H9 (cell line): ENCODE measurements at regions not wholly inside any gene's neighbourhood (a gene's known extent, or its start where the extent isn't known, plus 50 kb on each side); places are given as distances from the start of the nearest gene placed in this dataset.

Experiments
- DNase-seq: peaks from one replicate; pipeline ENCODE4 v3.0.0-alpha.2; 2017
- H2AFZ ChIP-seq: one replicate; pipeline ENCODE4 v1.6.1; 2013; ENCODE audit warnings: mild to moderate bottlenecking, low read length, control low read depth, moderate library complexity
- H2AK5ac ChIP-seq: 2 replicates; pipeline ENCODE4 v1.6.1; 2013; ENCODE audit warnings: low read length, control low read depth, mixed read lengths; ENCODE audit not compliant: insufficient read length
- H2BK120ac ChIP-seq: one replicate; pipeline ENCODE4 v1.6.1; 2013; ENCODE audit warnings: low read depth, mild to moderate bottlenecking, low read length, control low read depth, inconsistent platforms; ENCODE audit not compliant: poor library complexity, severe bottlenecking
- H2BK12ac ChIP-seq: 2 replicates; pipeline ENCODE4 v1.6.1; 2013; ENCODE audit warnings: low read length, control low read depth, mixed read lengths, low read depth; ENCODE audit not compliant: insufficient read length
- H2BK15ac ChIP-seq: 2 replicates; pipeline ENCODE4 v1.6.1; 2013; ENCODE audit warnings: low read depth, low read length, control low read depth
- H2BK20ac ChIP-seq: one replicate; pipeline ENCODE4 v1.6.1; 2013; ENCODE audit warnings: low read depth, mild to moderate bottlenecking, low read length, control low read depth, inconsistent platforms; ENCODE audit not compliant: poor library complexity, severe bottlenecking
- H2BK5ac ChIP-seq: 2 replicates; pipeline ENCODE4 v1.6.1; 2013; ENCODE audit warnings: low read length, control low read depth, mixed read lengths; ENCODE audit not compliant: insufficient read length
- H3K14ac ChIP-seq: 2 replicates; pipeline ENCODE4 v1.6.1; 2013; ENCODE audit warnings: low read length, control low read depth; ENCODE audit not compliant: insufficient read depth
- H3K18ac ChIP-seq: 2 replicates; pipeline ENCODE4 v1.6.1; 2013; ENCODE audit warnings: low read depth, mild to moderate bottlenecking, mixed read lengths, low read length, control low read depth; ENCODE audit not compliant: insufficient read length
- H3K23ac ChIP-seq: 2 replicates; pipeline ENCODE4 v1.6.1; 2013; ENCODE audit warnings: low read length, control low read depth, mixed read lengths, low read depth; ENCODE audit not compliant: insufficient read length
- H3K23me2 ChIP-seq: 2 replicates; pipeline ENCODE4 v1.6.1; 2013; ENCODE audit warnings: low read depth, mild to moderate bottlenecking, mixed read lengths, low read length, control low read depth; ENCODE audit not compliant: insufficient read length, poor library complexity, severe bottlenecking
- H3K27ac ChIP-seq: 2 replicates; pipeline ENCODE4 v1.5.1; 2013; ENCODE audit warnings: low read length, control low read depth, mixed read lengths, low read depth; ENCODE audit not compliant: insufficient read length
- H3K27me3 ChIP-seq: 2 replicates; pipeline ENCODE4 v1.6.1; 2013; ENCODE audit warnings: low read length, control low read depth, inconsistent platforms; ENCODE audit not compliant: insufficient read depth
- H3K4ac ChIP-seq: 2 replicates; pipeline ENCODE4 v1.6.1; 2013; ENCODE audit warnings: low read depth, mild to moderate bottlenecking, control low read depth, inconsistent platforms, low read length, moderate library complexity
- H3K4me1 ChIP-seq: 2 replicates; pipeline ENCODE4 v1.6.1; 2013; ENCODE audit warnings: low read length, control low read depth, inconsistent platforms; ENCODE audit not compliant: insufficient read depth
- H3K4me2 ChIP-seq: 2 replicates; pipeline ENCODE4 v1.6.1; 2013; ENCODE audit warnings: low read length, control low read depth, mixed read lengths; ENCODE audit not compliant: insufficient read length, insufficient read depth
- H3K56ac ChIP-seq: 2 replicates; pipeline ENCODE4 v1.6.1; 2013; ENCODE audit warnings: low read depth, mild to moderate bottlenecking, mixed read lengths, low read length, control low read depth; ENCODE audit not compliant: insufficient read length
- H3K79me1 ChIP-seq: 2 replicates; pipeline ENCODE4 v1.6.1; 2013; ENCODE audit warnings: low read depth, mild to moderate bottlenecking, moderate library complexity, low read length, control low read depth, inconsistent platforms; ENCODE audit not compliant: insufficient read depth, poor library complexity, severe bottlenecking
- H3K79me2 ChIP-seq: 2 replicates; pipeline ENCODE4 v1.6.1; 2013; ENCODE audit warnings: low read length, control low read depth, inconsistent platforms; ENCODE audit not compliant: insufficient read depth
- H3K9ac ChIP-seq: 2 replicates; pipeline ENCODE4 v1.6.1; 2013; ENCODE audit warnings: low read length, control low read depth, mixed read lengths; ENCODE audit not compliant: insufficient read length; ENCODE audit errors: extremely low read depth
- H3K9me3 ChIP-seq: one replicate; pipeline ENCODE4 v1.6.1; 2013; ENCODE audit warnings: low read depth, low read length, inconsistent platforms; ENCODE audit not compliant: control insufficient read depth
- H3T11ph ChIP-seq: one replicate; pipeline ENCODE4 v1.6.1; 2013; ENCODE audit warnings: mild to moderate bottlenecking, low read length, control low read depth, inconsistent platforms
- H4K20me1 ChIP-seq: one replicate; pipeline ENCODE4 v1.6.1; 2013; ENCODE audit not compliant: control insufficient read depth, insufficient read length, insufficient read depth
- H4K5ac ChIP-seq: 2 replicates; pipeline ENCODE4 v1.6.1; 2013; ENCODE audit warnings: low read depth, mild to moderate bottlenecking, mixed read lengths, low read length, control low read depth; ENCODE audit not compliant: insufficient read length
- H4K8ac ChIP-seq: replicated peaks from 2 replicates; pipeline ENCODE4 v1.6.1; 2013; ENCODE audit warnings: low read length, control low read depth, mixed read lengths, low read depth; ENCODE audit not compliant: insufficient read length
- H4K91ac ChIP-seq: 2 replicates; pipeline ENCODE4 v1.6.1; 2013; ENCODE audit warnings: low read depth, mild to moderate bottlenecking, moderate library complexity, mixed read lengths, low read length, control low read depth; ENCODE audit not compliant: insufficient read length
- H3K27ac Mint-ChIP-seq, 3 experiments: 2 replicates in 2 of 3; 3 replicates in 1 of 3; pipeline ENCODE4 v1.8.0; 2020 to 2021; ENCODE audit warnings: mixed read lengths in 3 of 3, mild to moderate bottlenecking in 1 of 3, moderate library complexity in 1 of 3
- H3K27me3 Mint-ChIP-seq: 2 replicates; pipeline ENCODE4 v1.8.0; 2021; ENCODE audit warnings: low read depth, mild to moderate bottlenecking, moderate library complexity, mixed read lengths
- H3K36me3 Mint-ChIP-seq, 3 experiments: 2 replicates in 2 of 3; 3 replicates in 1 of 3; pipeline ENCODE4 v1.8.0; 2020 to 2021; ENCODE audit warnings: low read depth in 3 of 3, mixed read lengths in 3 of 3; ENCODE audit not compliant: insufficient read depth in 1 of 3
- H3K4me1 Mint-ChIP-seq, 2 experiments: 2 replicates each; pipeline ENCODE4 v1.8.0; 2020; ENCODE audit warnings: mixed read lengths in 2 of 2
- H3K4me3 Mint-ChIP-seq, 2 experiments: 2 replicates in 1 of 2; 3 replicates in 1 of 2; pipeline ENCODE4 v1.8.0; 2020 to 2021; ENCODE audit warnings: mild to moderate bottlenecking in 2 of 2, mixed read lengths in 2 of 2, moderate library complexity in 1 of 2
- H3K9me3 Mint-ChIP-seq, 2 experiments: 2 replicates in 1 of 2; 3 replicates in 1 of 2; pipeline ENCODE4 v1.8.0; 2020; ENCODE audit warnings: mild to moderate bottlenecking in 2 of 2, mixed read lengths in 2 of 2, moderate library complexity in 1 of 2
- WGBS: extraction: QIAGEN DNeasy Blood & Tissue Kit; methylation state at CpG from one replicate; pipeline ENCODE4 v1.1.7; 2013; ENCODE audit warnings: missing lambda C conversion rate, low lambda C conversion rate, mixed read lengths; ENCODE audit not compliant: insufficient read length; ENCODE audit errors: extremely low coverage; 5-methylcytosine and 5-hydroxymethylcytosine counted together
- TF ChIP-seq, protein P1 (sequence below): fragments of 200-600 bp; sonication (generic); conservative IDR thresholded peaks from 3 replicates; pipeline ENCODE4 v1.8.0; 2021; ENCODE audit warnings: antibody characterized with exemption, mild to moderate bottlenecking

DNA sequence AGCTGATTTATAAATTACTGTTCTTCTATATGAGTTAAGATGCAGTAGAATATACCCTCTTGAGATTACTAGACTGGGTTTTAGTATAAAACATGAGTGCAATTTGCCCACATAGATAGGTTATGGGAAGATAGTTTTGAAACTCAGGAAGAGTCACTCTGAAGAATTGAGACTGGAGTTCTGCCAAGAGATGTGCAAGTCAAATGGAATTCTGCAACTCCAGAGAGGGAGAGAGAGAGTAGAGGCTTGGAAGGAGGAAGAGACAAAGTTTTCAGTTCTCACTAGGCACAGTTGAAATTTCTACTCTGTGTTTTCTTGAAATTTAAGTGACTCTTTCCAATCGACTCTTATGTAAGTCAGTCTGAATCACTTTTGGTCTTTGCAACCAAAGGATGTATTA, 878.8 kb downstream of the TSN start:
- no peak overlapping the region for H3K23ac ChIP-seq
- no peak overlapping the region for H4K91ac ChIP-seq
- no peak overlapping the region for H2AK5ac ChIP-seq
- Mint-ChIP-seq H3K27ac (no peak overlapping the region), H3K36me3 (no peaks in the 10 kb centered on the region; a peak in 1 of 7 replicates), H3K27me3 (no peaks in the 10 kb centered on the region), H3K4me1 (0 out of 4 replicates have a peak, but pooled peaks cover 0 to 2% of the 10 kb centered on the region in 2 experiments), H3K9me3 (no peaks in the 10 kb centered on the region), H3K4me3 (no peak overlapping the region)
- H3K4me2 ChIP-seq = no peak overlapping the region
- no peaks in the 10 kb centered on the region for H3K79me2 ChIP-seq
- H4K20me1 ChIP-seq = no peaks in the 10 kb centered on the region
- H3K14ac ChIP-seq = no peak overlapping the region
- H4K8ac ChIP-seq = no peak overlapping the region
- DNase-seq = no peak
- no peaks in the 10 kb centered on the region for H3K4me1 ChIP-seq
- no peak overlapping the region for H2BK20ac ChIP-seq
- H3K23me2 ChIP-seq = no peaks in the 10 kb centered on the region
- H3K56ac ChIP-seq = no peak overlapping the region
- H2BK12ac ChIP-seq = no peak overlapping the region
- no peak overlapping the region for H3K18ac ChIP-seq
- no CpG with 5 or more reads among the region's 1 CpG for WGBS
- no peak overlapping the region for H3T11ph ChIP-seq
- no peak overlapping the region for H2AFZ ChIP-seq
- TF ChIP-seq, protein P1, sequence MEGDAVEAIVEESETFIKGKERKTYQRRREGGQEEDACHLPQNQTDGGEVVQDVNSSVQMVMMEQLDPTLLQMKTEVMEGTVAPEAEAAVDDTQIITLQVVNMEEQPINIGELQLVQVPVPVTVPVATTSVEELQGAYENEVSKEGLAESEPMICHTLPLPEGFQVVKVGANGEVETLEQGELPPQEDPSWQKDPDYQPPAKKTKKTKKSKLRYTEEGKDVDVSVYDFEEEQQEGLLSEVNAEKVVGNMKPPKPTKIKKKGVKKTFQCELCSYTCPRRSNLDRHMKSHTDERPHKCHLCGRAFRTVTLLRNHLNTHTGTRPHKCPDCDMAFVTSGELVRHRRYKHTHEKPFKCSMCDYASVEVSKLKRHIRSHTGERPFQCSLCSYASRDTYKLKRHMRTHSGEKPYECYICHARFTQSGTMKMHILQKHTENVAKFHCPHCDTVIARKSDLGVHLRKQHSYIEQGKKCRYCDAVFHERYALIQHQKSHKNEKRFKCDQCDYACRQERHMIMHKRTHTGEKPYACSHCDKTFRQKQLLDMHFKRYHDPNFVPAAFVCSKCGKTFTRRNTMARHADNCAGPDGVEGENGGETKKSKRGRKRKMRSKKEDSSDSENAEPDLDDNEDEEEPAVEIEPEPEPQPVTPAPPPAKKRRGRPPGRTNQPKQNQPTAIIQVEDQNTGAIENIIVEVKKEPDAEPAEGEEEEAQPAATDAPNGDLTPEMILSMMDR = no peak
- no peak overlapping the region for H4K5ac ChIP-seq
- no peak overlapping the region for H2BK120ac ChIP-seq
- no peaks in the 10 kb centered on the region for H3K9me3 ChIP-seq
- no peak overlapping the region for H3K9ac ChIP-seq
- no peak overlapping the region for H2BK15ac ChIP-seq
- no peak overlapping the region for H3K27ac ChIP-seq
- H2BK5ac ChIP-seq = no peak overlapping the region
- no peaks in the 10 kb centered on the region for H3K27me3 ChIP-seq
- H3K4ac ChIP-seq = no peak overlapping the region
- no peaks in the 10 kb centered on the region for H3K79me1 ChIP-seq
